Gastrocnemius medialis (tissue), 4 donors: ENCODE measurements at regions not wholly inside any gene's neighbourhood (a gene's known extent, or its start where the extent isn't known, plus 50 kb on each side); places are given as distances from the start of the nearest gene placed in this dataset.

Experiments
- ATAC-seq, 2 donors: fragments of 150-250 bp; one replicate each; pipeline ENCODE4 v1.9.1; 2016
- DNase-seq, 2 donors: peaks; one replicate each; pipeline ENCODE4 v3.0.0-alpha.2; 2019
- H3K27ac ChIP-seq, 4 donors: fragments of 200-600 bp; sonication (generic); 1 replicate in 1 of 4; 2 replicates in 3 of 4; pipeline ENCODE4 v1.5.1; 2016 to 2018; ENCODE audit warnings: mild to moderate bottlenecking in 2 of 4, moderate library complexity in 1 of 4
- H3K27me3 ChIP-seq, 3 donors: fragments of 200-600 bp; sonication (generic) in 2 of 3; 1 replicate in 1 of 3; 2 replicates in 2 of 3; pipeline versions ENCODE4 v1.5.1 to v1.6.0; 2016 to 2019; ENCODE audit warnings: mild to moderate bottlenecking in 1 of 3, moderate library complexity in 1 of 3
- H3K36me3 ChIP-seq, 2 donors: fragments of 200-600 bp; sonication (generic) in 1 of 2; one replicate each; pipeline ENCODE4 v1.5.1; 2017 to 2018
- H3K4me1 ChIP-seq, 2 donors: fragments of 200-600 bp; sonication (generic) in 1 of 2; one replicate each; pipeline ENCODE4 v1.5.1; 2016 to 2017; ENCODE audit warnings: mild to moderate bottlenecking in 2 of 2
- H3K4me3 ChIP-seq, 4 donors: fragments of 200-600 bp; sonication (generic) in 3 of 4; 1 replicate in 1 of 4; 2 replicates in 3 of 4; pipeline ENCODE4 v1.5.1; 2016 to 2019; ENCODE audit warnings: mild to moderate bottlenecking in 2 of 4
- H3K9me3 ChIP-seq, 3 donors: fragments of 200-600 bp; sonication (generic) in 2 of 3; 1 replicate in 1 of 3; 2 replicates in 2 of 3; pipeline ENCODE4 v1.5.1; 2016 to 2019
- CTCF ChIP-seq, 5 experiments: fragments of 450-650 bp in 3 of 5; fragments of 200-600 bp in 2 of 5; sonication (generic) in 2 of 5; IDR thresholded peaks in 4 of 5; conservative IDR thresholded peaks in 1 of 5; 1 replicate in 4 of 5; 2 replicates in 1 of 5; pipeline ENCODE4 v1.5.1; 2016 to 2019; ENCODE audit warnings: antibody characterized with exemption in 5 of 5, mild to moderate bottlenecking in 3 of 5, moderate library complexity in 3 of 5
- POLR2A ChIP-seq, 2 donors: fragments of 450-650 bp; IDR thresholded peaks; one replicate each; pipeline ENCODE4 v1.6.1; 2017; ENCODE audit warnings: antibody characterized with exemption in 2 of 2, mild to moderate bottlenecking in 2 of 2, moderate library complexity in 2 of 2
- in situ Hi-C, 4 donors: fragments of 200-750 bp; cut with MboI; loops; one replicate each; pipeline versions ENCODE4 v1.15.0 to v1.8.0; 2017; ENCODE audit warnings: low sequenced_read_pairs in 4 of 4
- intact Hi-C: fragments of 100-400 bp; cut with DNase I; formaldehyde crosslinking; loops from one replicate; pipeline ENCODE4 v1.15.1; 2023; ENCODE audit warnings: low total_unique reads

DNA sequence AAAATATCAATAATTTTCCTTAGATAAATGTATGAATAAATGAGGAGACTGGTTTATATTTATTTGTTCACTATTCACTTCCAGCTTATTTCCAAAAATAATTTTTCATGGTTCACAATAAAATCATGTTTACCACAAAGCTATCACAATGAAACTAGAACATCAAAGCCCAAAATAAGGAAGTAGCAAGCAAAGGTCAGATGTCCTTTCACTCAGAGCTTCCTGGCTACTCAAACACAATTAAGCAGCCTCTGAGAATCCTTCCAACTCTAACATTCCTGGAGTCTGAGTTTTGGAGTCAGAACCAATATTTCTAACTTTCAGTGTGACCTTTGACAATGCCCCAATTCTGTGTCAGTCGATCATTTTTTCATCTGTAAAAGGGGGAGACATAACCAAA is 527.0 kb downstream of the SOX6 start:
- H3K4me1 ChIP-seq = peaks cover 11 to 23% of the 10 kb centered on the region in 2 donors
- no peaks in the 10 kb centered on the region for H3K36me3 ChIP-seq
- no peak overlapping the region for H3K4me3 ChIP-seq
- ATAC-seq = peak in 1 of 2 donors; percentile 52
- no peaks in the 10 kb centered on the region for H3K27me3 ChIP-seq
- DNase-seq = no peak
- peak overlapping the region; percentile 10 to 51 (median 20) for H3K27ac ChIP-seq
- in situ Hi-C loops = no loop called here
- intact Hi-C loops = no loop called here
- H3K9me3 ChIP-seq = no peaks in the 10 kb centered on the region
- no peak for TF ChIP-seq POLR2A (IDR thresholded peaks at IDR 0.05)
- TF ChIP-seq CTCF (IDR thresholded peaks at IDR 0.05 in 4 of 5, conservative IDR thresholded peaks at IDR 0.05 in 1 of 5) = no peak

- intact Hi-C loops = no loop called here
- no peak for TF ChIP-seq CTCF (IDR thresholded peaks at IDR 0.05 in 4 of 5, conservative IDR thresholded peaks at IDR 0.05 in 1 of 5)
- no peak for TF ChIP-seq POLR2A (IDR thresholded peaks at IDR 0.05)
- peaks cover 11 to 23% of the 10 kb centered on the region in 2 donors for H3K4me1 ChIP-seq
Measured at GRCh38 chr11:15830741-15831428, 525.5 kb downstream of the SOX6 start.

DNA sequence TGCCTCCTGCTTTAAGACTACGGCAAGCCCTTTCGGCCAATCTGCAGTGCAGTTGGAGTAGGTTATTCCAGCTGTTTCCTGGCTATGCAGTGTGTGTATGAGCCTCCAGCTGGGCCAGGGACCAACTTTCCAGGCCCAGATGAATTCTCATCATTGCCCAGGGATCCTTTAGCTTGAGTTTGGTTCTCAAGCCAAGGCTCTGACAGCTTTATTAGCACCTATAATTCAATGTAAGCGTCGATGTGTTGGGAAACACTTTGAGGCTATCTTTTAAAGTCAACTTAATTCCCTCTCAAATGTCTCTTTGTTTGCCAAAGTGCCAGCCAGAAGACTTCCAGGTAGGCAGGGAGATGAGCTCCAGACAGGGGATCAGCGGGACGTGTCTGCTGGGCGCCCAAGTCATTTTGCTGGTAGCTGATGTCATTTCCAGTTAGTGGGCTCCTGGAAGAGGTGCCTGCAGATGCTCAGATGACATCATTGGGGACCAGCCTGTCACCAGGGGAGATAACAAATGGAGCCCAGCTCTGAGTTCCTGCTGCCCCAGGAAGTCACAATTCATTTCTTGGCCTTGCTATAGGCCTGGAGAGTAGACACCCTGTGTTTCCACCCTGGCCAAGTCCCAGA is 520.4 kb downstream of the SOX6 start:
- peak overlapping the region in 2 of 4 donors; percentile 4 to 28 for H3K27ac ChIP-seq
- H3K9me3 ChIP-seq = no peaks in the 10 kb centered on the region
- no peaks in the 10 kb centered on the region for H3K36me3 ChIP-seq
- no peak for TF ChIP-seq CTCF (IDR thresholded peaks at IDR 0.05 in 4 of 5, conservative IDR thresholded peaks at IDR 0.05 in 1 of 5)
- no peak for TF ChIP-seq POLR2A (IDR thresholded peaks at IDR 0.05)
- in situ Hi-C loops (no loop called here), intact Hi-C loops (no loop called here)
- H3K27me3 ChIP-seq = no peaks in the 10 kb centered on the region
- ATAC-seq = peak; percentile 47 to 51
- DNase-seq = no peak
- H3K4me1 ChIP-seq = peaks cover 0 to 8% of the 10 kb centered on the region in 2 donors
- no peak overlapping the region for H3K4me3 ChIP-seq

More at GRCh38 chr11:15830741-15831428, 525.5 kb downstream of the SOX6 start:
- no peak overlapping the region for H3K27ac ChIP-seq
- in situ Hi-C loops = no loop called here
- ATAC-seq (no peak), DNase-seq (no peak)
- no peaks in the 10 kb centered on the region for H3K27me3 ChIP-seq
- no peak overlapping the region for H3K4me3 ChIP-seq
- H3K9me3 ChIP-seq = no peaks in the 10 kb centered on the region
- H3K36me3 ChIP-seq = no peaks in the 10 kb centered on the region

GRCh38 chr11:15836795-15837194 is 519.6 kb downstream of the SOX6 start:
- DNase-seq (no peak), ATAC-seq (peak; percentile 45 to 51)
- intact Hi-C loops = no loop called here
- Histone ChIP-seq H3K27me3 (no peaks in the 10 kb centered on the region), H3K27ac (peak overlapping the region in 1 of 4 donors; percentile 28), H3K9me3 (no peaks in the 10 kb centered on the region), H3K4me1 (peaks cover 0 to 8% of the 10 kb centered on the region in 2 donors), H3K36me3 (no peaks in the 10 kb centered on the region), H3K4me3 (no peak overlapping the region)
- in situ Hi-C loops = no loop called here
- TF ChIP-seq POLR2A (IDR thresholded peaks at IDR 0.05) = no peak
- no peak for TF ChIP-seq CTCF (IDR thresholded peaks at IDR 0.05 in 4 of 5, conservative IDR thresholded peaks at IDR 0.05 in 1 of 5)
